ENCODE measurements at regions not wholly inside any gene's neighbourhood (a gene's known extent, or its start where the extent isn't known, plus 50 kb on each side); places are given as distances from the start of the nearest gene placed in this dataset.

GRCh38 chr4:148693913-148694649 is 251.9 kb upstream of the NR3C2 start:
- TF ChIP-seq, protein P1, sequence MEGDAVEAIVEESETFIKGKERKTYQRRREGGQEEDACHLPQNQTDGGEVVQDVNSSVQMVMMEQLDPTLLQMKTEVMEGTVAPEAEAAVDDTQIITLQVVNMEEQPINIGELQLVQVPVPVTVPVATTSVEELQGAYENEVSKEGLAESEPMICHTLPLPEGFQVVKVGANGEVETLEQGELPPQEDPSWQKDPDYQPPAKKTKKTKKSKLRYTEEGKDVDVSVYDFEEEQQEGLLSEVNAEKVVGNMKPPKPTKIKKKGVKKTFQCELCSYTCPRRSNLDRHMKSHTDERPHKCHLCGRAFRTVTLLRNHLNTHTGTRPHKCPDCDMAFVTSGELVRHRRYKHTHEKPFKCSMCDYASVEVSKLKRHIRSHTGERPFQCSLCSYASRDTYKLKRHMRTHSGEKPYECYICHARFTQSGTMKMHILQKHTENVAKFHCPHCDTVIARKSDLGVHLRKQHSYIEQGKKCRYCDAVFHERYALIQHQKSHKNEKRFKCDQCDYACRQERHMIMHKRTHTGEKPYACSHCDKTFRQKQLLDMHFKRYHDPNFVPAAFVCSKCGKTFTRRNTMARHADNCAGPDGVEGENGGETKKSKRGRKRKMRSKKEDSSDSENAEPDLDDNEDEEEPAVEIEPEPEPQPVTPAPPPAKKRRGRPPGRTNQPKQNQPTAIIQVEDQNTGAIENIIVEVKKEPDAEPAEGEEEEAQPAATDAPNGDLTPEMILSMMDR (IDR thresholded peaks at IDR 0.05; ENCODE audit: low read depth, low read length, poor library complexity, severe bottlenecking) = no peak
- no peak for TF ChIP-seq EZH2phosphoT487 (IDR thresholded peaks at IDR 0.05; ENCODE audit: borderline replicate concordance, low read length)
